Mucosa of rectum (tissue), 2 donors: ENCODE measurements at regions not wholly inside any gene's neighbourhood (a gene's known extent, or its start where the extent isn't known, plus 50 kb on each side); places are given as distances from the start of the nearest gene placed in this dataset.

Experiments
- H3K27ac ChIP-seq, 2 donors: one replicate each; pipeline ENCODE4 v1.7.0; 2013; ENCODE audit warnings: inconsistent platforms in 2 of 2, low read depth in 2 of 2, low read length in 2 of 2
- H3K27me3 ChIP-seq, 2 donors: one replicate each; pipeline ENCODE4 v1.7.0; 2013; ENCODE audit warnings: low read length in 2 of 2; ENCODE audit not compliant: control insufficient read depth in 2 of 2, insufficient read depth in 2 of 2
- H3K36me3 ChIP-seq, 2 donors: one replicate each; pipeline ENCODE4 v1.7.0; 2013; ENCODE audit warnings: low read length in 2 of 2; ENCODE audit not compliant: control insufficient read depth in 2 of 2, insufficient read depth in 2 of 2
- H3K4me1 ChIP-seq, 2 donors: one replicate each; pipeline ENCODE4 v1.7.0; 2013; ENCODE audit warnings: low read length in 2 of 2, mild to moderate bottlenecking in 1 of 2; ENCODE audit not compliant: control insufficient read depth in 2 of 2, insufficient read depth in 2 of 2
- H3K4me3 ChIP-seq, 2 donors: one replicate each; pipeline ENCODE4 v1.7.0; 2013; ENCODE audit warnings: low read length in 2 of 2
- H3K9ac ChIP-seq, 2 donors: one replicate each; pipeline ENCODE4 v1.7.0; 2013; ENCODE audit warnings: low read length in 2 of 2, low read depth in 1 of 2, mild to moderate bottlenecking in 1 of 2
- H3K9me3 ChIP-seq, 2 donors: one replicate each; pipeline ENCODE4 v1.7.0; 2013; ENCODE audit warnings: low read length in 2 of 2; ENCODE audit not compliant: control insufficient read depth in 2 of 2
- donor health status: healthy.
- donor health status: Normal muscosa, but diverticular disease.

DNA sequence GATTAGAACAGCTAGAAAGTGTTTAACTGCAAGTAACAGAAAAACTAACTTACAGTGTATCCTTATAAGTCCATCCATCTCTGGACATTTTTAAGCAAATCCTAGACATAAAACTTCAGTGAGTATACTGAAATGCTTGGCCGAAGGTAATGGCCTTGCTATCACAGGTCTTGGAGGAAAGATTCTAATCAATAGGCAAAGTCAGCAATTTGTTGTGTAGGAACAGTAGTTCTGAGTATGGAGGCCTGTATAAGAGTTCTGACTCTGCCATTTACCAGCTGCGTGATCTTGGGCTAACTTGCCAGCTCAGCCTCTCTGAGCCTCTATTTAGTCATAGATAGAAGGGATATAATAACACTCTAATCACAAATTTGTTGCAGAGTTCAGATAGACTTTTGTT lies 328.1 kb downstream of the IL20RB start:
- H3K4me1 ChIP-seq: no peaks in the 10 kb centered on the region
- H3K9me3 ChIP-seq: no peaks in the 10 kb centered on the region
- no peaks in the 10 kb centered on the region for H3K27me3 ChIP-seq
- no peaks in the 10 kb centered on the region for H3K36me3 ChIP-seq
- H3K4me3 ChIP-seq: no peak overlapping the region
- no peak overlapping the region for H3K27ac ChIP-seq
- H3K9ac ChIP-seq: no peak overlapping the region

DNA sequence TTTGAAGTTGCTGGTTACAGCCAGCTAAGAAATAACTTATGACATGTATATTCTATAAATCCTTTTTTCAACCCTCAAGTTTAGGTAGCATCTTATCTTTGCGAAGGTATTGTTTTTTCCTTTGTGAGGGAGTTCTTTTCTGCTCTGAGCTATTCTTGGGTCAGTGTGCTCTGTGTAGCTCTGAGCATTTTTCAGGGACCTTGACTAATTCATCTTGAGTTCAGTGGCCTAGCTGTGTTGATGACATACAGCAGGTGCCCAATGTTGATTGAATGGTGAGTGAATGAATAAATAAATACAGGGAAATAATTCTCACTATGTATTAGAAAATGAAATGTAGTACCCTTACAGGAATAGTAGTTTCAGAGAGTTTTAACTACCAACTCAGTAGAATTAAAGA lies 335.3 kb downstream of the IL20RB start:
- Histone ChIP-seq H3K27ac (no peak overlapping the region), H3K9ac (no peak overlapping the region), H3K4me1 (no peaks in the 10 kb centered on the region), H3K36me3 (no peaks in the 10 kb centered on the region), H3K9me3 (no peaks in the 10 kb centered on the region), H3K27me3 (no peaks in the 10 kb centered on the region), H3K4me3 (no peak overlapping the region)

DNA sequence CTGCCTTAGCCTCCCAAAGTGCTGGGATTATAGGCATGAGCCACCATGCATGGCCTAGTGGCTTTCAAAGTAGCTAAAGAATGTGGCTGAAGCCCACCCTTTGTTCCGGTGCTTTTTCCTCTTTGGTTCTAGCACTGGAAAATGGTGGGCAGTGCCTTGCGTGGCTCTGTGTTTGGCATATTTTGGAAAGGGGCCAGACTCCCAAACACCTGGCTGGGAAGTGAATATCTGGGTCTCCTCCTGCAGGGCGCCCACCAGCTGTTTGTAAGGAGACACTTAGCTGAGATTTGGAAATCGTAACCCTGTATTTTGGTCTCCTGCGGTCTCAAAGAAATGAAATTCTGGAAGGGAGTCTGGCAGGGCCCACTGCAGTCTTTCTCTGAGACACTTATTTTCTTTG lies 336.4 kb downstream of the IL20RB start:
- Histone ChIP-seq H3K4me1 (no peaks in the 10 kb centered on the region), H3K9ac (no peak overlapping the region), H3K36me3 (no peaks in the 10 kb centered on the region), H3K27me3 (no peaks in the 10 kb centered on the region), H3K9me3 (no peaks in the 10 kb centered on the region), H3K27ac (no peak overlapping the region), H3K4me3 (no peak overlapping the region)

DNA sequence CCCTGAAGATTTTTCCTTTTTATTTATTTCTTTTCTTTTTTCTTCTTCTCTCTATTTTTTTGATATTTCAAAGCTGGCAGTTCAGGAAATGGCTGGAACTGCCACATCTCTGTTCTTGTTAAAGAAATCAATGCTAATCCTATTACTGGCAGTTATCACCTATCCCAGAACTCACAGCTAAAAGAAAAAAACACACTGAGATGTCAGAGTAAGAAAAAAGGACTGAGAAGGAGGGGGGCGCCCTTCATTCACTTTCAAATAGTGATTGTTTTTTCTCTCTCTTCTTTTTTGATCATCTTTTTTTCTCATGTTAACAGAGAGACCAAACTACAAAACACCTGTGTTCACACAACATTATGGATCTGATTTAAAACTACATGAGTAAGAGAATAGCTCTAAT lies 337.1 kb downstream of the IL20RB start:
- Histone ChIP-seq H3K9me3 (no peaks in the 10 kb centered on the region), H3K4me1 (no peaks in the 10 kb centered on the region), H3K36me3 (no peaks in the 10 kb centered on the region), H3K9ac (no peak overlapping the region), H3K27ac (no peak overlapping the region), H3K27me3 (no peaks in the 10 kb centered on the region), H3K4me3 (no peak overlapping the region)

DNA sequence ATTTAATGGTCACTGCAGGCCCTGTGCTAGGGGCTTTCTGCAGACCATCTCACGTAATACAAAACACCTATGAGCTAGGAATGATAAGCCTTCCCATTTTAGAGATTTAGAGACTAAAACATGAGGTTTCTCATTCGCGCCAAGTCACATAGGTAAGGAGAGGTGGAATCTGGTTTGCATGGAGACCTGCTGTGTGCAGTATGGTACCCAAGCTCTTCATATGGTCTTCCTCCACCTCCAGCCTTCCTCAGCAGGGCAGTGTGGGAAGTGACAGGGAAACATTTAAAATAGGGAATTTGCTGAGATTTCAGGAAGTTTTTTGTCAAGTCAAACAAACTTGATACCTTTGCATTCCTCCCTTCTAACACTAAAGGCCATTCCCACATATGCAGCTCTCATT lies 337.6 kb downstream of the IL20RB start:
- Histone ChIP-seq H3K4me1 (no peaks in the 10 kb centered on the region), H3K27me3 (no peaks in the 10 kb centered on the region), H3K27ac (no peak overlapping the region), H3K36me3 (no peaks in the 10 kb centered on the region), H3K9me3 (no peaks in the 10 kb centered on the region), H3K9ac (no peak overlapping the region), H3K4me3 (no peak overlapping the region)

DNA sequence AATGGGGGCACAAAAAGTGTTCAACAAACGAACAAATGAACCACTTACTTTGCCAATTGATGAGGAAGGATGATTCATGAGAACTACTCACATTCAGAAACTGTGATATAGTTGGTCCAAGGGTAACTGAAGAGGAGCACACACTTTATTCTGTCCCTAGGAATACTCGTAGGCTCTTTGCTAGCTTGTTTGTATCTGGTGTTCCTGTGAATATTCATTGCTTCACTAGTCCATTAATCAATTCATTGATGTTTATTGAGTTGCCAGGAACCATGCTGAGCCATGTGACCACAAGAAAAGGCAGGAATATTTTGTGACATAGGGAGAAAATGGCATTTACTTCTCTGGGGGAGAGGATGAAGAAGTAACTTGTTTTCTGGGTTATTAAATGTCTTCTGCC lies 338.3 kb downstream of the IL20RB start:
- Histone ChIP-seq H3K9me3 (no peaks in the 10 kb centered on the region), H3K27me3 (no peaks in the 10 kb centered on the region), H3K36me3 (no peaks in the 10 kb centered on the region), H3K4me1 (no peaks in the 10 kb centered on the region), H3K27ac (no peak overlapping the region), H3K4me3 (no peak overlapping the region), H3K9ac (no peak overlapping the region)

DNA sequence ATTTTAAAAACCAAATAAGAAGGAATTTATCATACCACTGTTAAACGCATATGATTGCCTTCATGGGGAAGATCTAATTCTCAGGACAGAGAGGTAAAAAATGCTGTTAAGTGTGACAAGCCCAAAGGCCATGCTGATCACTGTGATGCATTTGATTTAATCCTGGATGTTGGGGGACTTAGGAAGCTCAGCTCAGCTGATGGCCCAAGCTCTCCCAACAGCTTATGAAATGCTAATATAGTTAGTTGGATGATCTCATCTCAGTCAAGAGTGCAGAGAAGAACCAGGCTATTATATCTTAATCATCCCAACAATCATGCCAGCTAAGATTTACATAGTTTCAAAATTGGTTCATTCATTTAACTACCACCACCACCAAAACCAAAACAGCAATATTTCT lies 340.0 kb downstream of the IL20RB start:
- Histone ChIP-seq H3K36me3 (no peaks in the 10 kb centered on the region), H3K9me3 (no peaks in the 10 kb centered on the region), H3K4me3 (no peak overlapping the region), H3K9ac (no peak overlapping the region), H3K4me1 (no peaks in the 10 kb centered on the region), H3K27ac (no peak overlapping the region), H3K27me3 (no peaks in the 10 kb centered on the region)

DNA sequence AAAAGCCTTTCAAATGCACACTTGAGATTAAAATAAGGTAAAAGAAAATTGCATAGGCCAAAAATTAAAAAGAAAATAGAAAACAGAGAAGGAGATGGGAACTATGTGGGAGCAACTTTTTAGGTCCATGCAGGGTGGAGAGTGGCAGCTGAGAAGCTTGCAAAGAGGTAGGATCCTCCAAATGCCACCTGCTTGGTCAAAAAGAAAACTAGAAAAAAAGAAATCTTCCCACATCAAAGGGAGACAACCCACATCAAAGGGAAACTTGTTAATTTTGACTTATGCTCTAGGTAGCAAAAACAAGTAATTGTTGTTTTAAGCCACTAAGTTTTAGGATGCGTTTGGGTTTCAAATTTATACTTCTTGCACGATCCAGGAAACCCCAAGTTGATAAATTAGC lies 342.9 kb downstream of the IL20RB start:
- Histone ChIP-seq H3K4me1 (no peaks in the 10 kb centered on the region), H3K27ac (no peak overlapping the region), H3K36me3 (no peaks in the 10 kb centered on the region), H3K27me3 (no peaks in the 10 kb centered on the region), H3K9ac (no peak overlapping the region), H3K9me3 (no peaks in the 10 kb centered on the region), H3K4me3 (no peak overlapping the region)

DNA sequence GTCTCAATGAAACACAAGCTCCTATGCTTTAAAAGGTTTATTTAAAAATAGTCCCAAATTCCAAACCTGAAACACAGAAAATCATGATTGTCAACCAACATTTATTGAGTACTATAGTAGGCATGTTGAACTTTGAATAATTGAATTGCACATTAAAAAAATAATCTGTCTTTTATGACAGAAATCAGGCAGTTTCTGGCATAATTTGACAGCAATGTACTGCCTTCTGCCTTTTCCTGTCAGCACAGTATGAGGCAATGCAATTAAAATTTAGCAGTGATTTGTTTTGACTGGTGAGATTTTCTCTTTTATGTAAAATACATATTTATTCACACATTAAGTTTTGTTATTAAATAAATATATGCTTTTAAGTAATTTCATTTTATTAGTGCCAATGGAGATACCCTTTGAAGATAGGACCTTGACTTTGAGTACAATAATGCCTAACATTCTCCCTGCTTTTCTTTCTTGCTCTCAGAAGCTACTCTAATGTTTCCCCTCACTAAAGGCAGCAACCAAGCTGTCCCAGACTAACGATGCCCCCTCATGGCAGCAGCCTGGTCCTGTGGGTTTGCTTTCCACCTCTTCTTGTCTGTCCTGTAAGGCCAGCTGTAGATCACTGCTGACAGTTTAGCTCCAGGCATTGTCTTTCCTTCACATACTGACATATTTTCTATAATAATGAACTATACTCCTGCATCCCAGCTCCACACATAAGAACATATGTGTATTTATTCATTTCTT lies 346.7 kb downstream of the IL20RB start:
- Histone ChIP-seq H3K27ac (no peak overlapping the region), H3K36me3 (no peaks in the 10 kb centered on the region), H3K4me1 (no peaks in the 10 kb centered on the region), H3K9me3 (no peaks in the 10 kb centered on the region), H3K27me3 (no peaks in the 10 kb centered on the region), H3K9ac (no peak overlapping the region), H3K4me3 (no peak overlapping the region)

DNA sequence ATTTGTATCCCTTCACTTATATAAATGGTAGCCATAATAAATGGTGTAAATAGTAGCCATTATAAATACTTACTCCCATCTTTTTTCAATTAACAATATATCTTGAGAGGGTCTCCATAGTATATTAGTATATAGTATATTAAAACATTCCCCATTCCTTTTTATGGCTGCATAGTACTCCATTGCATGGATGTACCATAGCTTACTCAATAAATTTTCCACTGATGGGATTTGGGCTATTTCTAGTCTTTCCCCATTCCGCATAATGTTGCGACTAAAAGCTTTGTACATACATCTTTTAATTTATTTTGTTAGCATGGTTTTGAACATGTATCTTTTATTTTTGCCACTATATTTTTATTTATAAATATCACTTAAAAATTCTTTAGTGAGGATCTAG lies 366.3 kb downstream of the IL20RB start:
- no peaks in the 10 kb centered on the region for H3K27me3 ChIP-seq
- no peak overlapping the region for H3K27ac ChIP-seq
- H3K9ac ChIP-seq: no peak overlapping the region
- peaks cover 0 to 2% of the 10 kb centered on the region in 2 donors for H3K9me3 ChIP-seq
- no peak overlapping the region for H3K4me3 ChIP-seq
- no peaks in the 10 kb centered on the region for H3K36me3 ChIP-seq
- H3K4me1 ChIP-seq: no peaks in the 10 kb centered on the region

DNA sequence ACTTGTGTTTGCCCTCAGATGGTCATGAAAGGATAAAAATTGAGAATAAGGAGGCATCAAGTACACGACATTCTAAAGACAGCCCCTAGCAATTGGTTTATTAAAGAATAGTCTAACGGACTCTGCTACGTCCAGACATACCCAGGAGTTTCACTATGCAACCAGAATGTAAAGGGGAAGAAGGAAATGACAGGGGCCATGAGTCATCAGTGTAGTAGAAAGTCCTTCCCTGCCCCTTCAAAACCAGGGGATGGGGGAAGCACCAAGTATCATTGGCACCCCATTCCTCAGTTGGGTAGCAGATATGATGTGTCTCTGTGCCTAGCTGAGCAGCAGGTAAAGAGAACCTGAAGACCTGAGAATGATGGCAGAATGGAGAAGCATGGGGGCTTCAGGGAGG lies 367.4 kb downstream of the IL20RB start:
- Histone ChIP-seq H3K27me3 (no peaks in the 10 kb centered on the region), H3K9ac (no peak overlapping the region), H3K4me1 (no peaks in the 10 kb centered on the region), H3K9me3 (no peaks in the 10 kb centered on the region), H3K36me3 (no peaks in the 10 kb centered on the region), H3K27ac (no peak overlapping the region), H3K4me3 (no peak overlapping the region)
